MM.1S (cell line): ENCODE measurements at regions not wholly inside any gene's neighbourhood (a gene's known extent, or its start where the extent isn't known, plus 50 kb on each side); places are given as distances from the start of the nearest gene placed in this dataset.

Source experiments
- CTCF ChIP-seq: fragments of 300-600 bp; sonication (generic); IDR thresholded peaks from 2 replicates; pipeline ENCODE4 v1.5.1; 2016; ENCODE audit warnings: antibody characterized with exemption, low read length, mixed read lengths
- EZH2 ChIP-seq: fragments of 300-600 bp; sonication (generic); optimal IDR thresholded peaks from 2 replicates; pipeline ENCODE3; 2017; ENCODE audit warnings: low read depth, mild to moderate bottlenecking, antibody characterized with exemption, low read length, mixed read lengths

- TF ChIP-seq CTCF (no peak), EZH2 (no peak)
These were observed 73.4 kb upstream of the PALS2 start for GRCh38 chr7:24499871-24500270.
